SK-N-SH (cell line): ENCODE measurements at regions not wholly inside any gene's neighbourhood (a gene's known extent, or its start where the extent isn't known, plus 50 kb on each side); places are given as distances from the start of the nearest gene placed in this dataset.

Source experiments
- CTCF ChIA-PET: fragments of 300-600, 350-600 bp; formaldehyde crosslinking; extraction: SDS; loops from one replicate; lab custom pipeline; 2021; lab: Yijun Ruan, JAX
- POLR2A ChIA-PET: fragments of 350-600 bp; sonication (Branson Sonifier 250); formaldehyde crosslinking; extraction: SDS; loops from one replicate; lab custom pipeline; 2020; ENCODE audit warnings: antibody characterized with exemption, inconsistent platforms; lab: Yijun Ruan, JAX
- DNase-seq: peaks from one replicate; pipeline ENCODE4 v3.0.0; 2012
- H2AFZ ChIP-seq: fragments of 200-600 bp; sonication (generic); 2 replicates; pipeline ENCODE4 v1.8.1; 2016; ENCODE audit warnings: antibody characterized with exemption, mild to moderate bottlenecking, low read depth
- H3F3A ChIP-seq: fragments of 200-600 bp; sonication (generic); replicated peaks from 2 replicates; pipeline ENCODE3; 2016; ENCODE audit warnings: antibody characterized with exemption, mild to moderate bottlenecking; ENCODE audit not compliant: insufficient read depth
- H3K27ac ChIP-seq, 2 experiments: fragments of 200-500 bp in 1 of 2; fragments of 200-600 bp in 1 of 2; sonication (Bioruptor generic) in 1 of 2; sonication (generic), shearing (Covaris generic) in 1 of 2; 2 replicates each; pipeline versions ENCODE4 v1.5.1 to v1.6.1; 2014 to 2016; ENCODE audit warnings: low read depth in 2 of 2, inconsistent platforms in 1 of 2, low read length in 1 of 2, mild to moderate bottlenecking in 1 of 2, mixed read lengths in 1 of 2
- H3K27me3 ChIP-seq: fragments of 200-600 bp; sonication (generic), shearing (Covaris generic); 2 replicates; pipeline ENCODE4 v1.6.1; 2016; ENCODE audit warnings: mixed run types; ENCODE audit not compliant: insufficient read depth
- H3K36me3 ChIP-seq, 2 experiments: fragments of 200-500 bp in 1 of 2; fragments of 200-600 bp in 1 of 2; sonication (Bioruptor generic) in 1 of 2; sonication (generic) in 1 of 2; replicated peaks in 1 of 2; 2 replicates each; pipeline versions ENCODE3 to v1.5.1; 2014 to 2016; ENCODE audit warnings: low read length in 1 of 2, mild to moderate bottlenecking in 1 of 2; ENCODE audit not compliant: insufficient read depth in 2 of 2, control insufficient read depth in 1 of 2
- H3K4me1 ChIP-seq, 2 experiments: fragments of 200-500 bp in 1 of 2; fragments of 200-600 bp in 1 of 2; sonication (Bioruptor generic) in 1 of 2; sonication (generic), shearing (Covaris generic) in 1 of 2; 2 replicates each; pipeline versions ENCODE4 v1.5.1 to v1.6.1; 2014 to 2016; ENCODE audit warnings: low read depth in 1 of 2, low read length in 1 of 2, mixed run types in 1 of 2; ENCODE audit not compliant: insufficient read depth in 2 of 2, control insufficient read depth in 1 of 2
- H3K4me2 ChIP-seq: fragments of 200-600 bp; sonication (generic), shearing (Covaris generic); 2 replicates; pipeline ENCODE4 v1.6.1; 2017; ENCODE audit warnings: mixed run types
- H3K4me3 ChIP-seq, 2 experiments: fragments of 200-500 bp in 1 of 2; fragments of 200-600 bp in 1 of 2; sonication (Bioruptor generic) in 1 of 2; sonication (generic), shearing (Covaris generic) in 1 of 2; 2 replicates each; pipeline versions ENCODE4 v1.5.1 to v1.8.1; 2014 to 2016; ENCODE audit warnings: low read depth in 2 of 2, inconsistent platforms in 1 of 2, low read length in 1 of 2, mild to moderate bottlenecking in 1 of 2, mixed read lengths in 1 of 2, moderate library complexity in 1 of 2
- H3K79me2 ChIP-seq: fragments of 200-600 bp; sonication (generic); 2 replicates; pipeline ENCODE4 v1.8.1; 2017; ENCODE audit warnings: mild to moderate bottlenecking; ENCODE audit not compliant: insufficient read depth
- H3K9ac ChIP-seq: fragments of 200-600 bp; sonication (generic); 2 replicates; pipeline ENCODE4 v1.6.1; 2017; ENCODE audit warnings: mixed run types
- H3K9me2 ChIP-seq: fragments of 200-600 bp; sonication (generic); 2 replicates; pipeline ENCODE4 v1.6.1; 2017; ENCODE audit warnings: mixed run types
- H3K9me3 ChIP-seq: fragments of 200-600 bp; sonication (generic); 2 replicates; pipeline ENCODE4 v1.6.1; 2017; ENCODE audit warnings: mixed run types, mild to moderate bottlenecking, moderate library complexity
- H4K20me1 ChIP-seq: fragments of 200-600 bp; sonication (generic); 2 replicates; pipeline ENCODE4 v1.6.1; 2017; ENCODE audit warnings: mild to moderate bottlenecking, mixed run types; ENCODE audit not compliant: insufficient read depth
- CHD2 ChIP-seq: fragments of 150-350 bp; IDR thresholded peaks from 2 replicates; pipeline ENCODE4 v1.6.1; 2018; ENCODE audit warnings: low read length; ENCODE audit not compliant: partially characterized antibody
- ELF1 ChIP-seq: IDR thresholded peaks from 2 replicates; pipeline ENCODE4 v1.4.0; 2012
- FOXM1 ChIP-seq: IDR thresholded peaks from 2 replicates; pipeline ENCODE4 v1.4.0; 2012; ENCODE audit warnings: low read depth, mild to moderate bottlenecking
- GABPA ChIP-seq: IDR thresholded peaks from 2 replicates; pipeline ENCODE4 v1.4.0; 2012; ENCODE audit warnings: low read depth, mild to moderate bottlenecking
- GATA2 ChIP-seq: sonication (generic); formaldehyde crosslinking; IDR thresholded peaks from 2 replicates; pipeline ENCODE4 v1.5.0; 2020; ENCODE audit warnings: mild to moderate bottlenecking, missing genetic modification reagents
- JUND ChIP-seq: IDR thresholded peaks from 2 replicates; pipeline ENCODE4 v1.4.0; 2012
- NRF1 ChIP-seq: IDR thresholded peaks from 2 replicates; pipeline ENCODE4 v1.6.1; 2012; ENCODE audit warnings: low read depth, mild to moderate bottlenecking, low read length
- RAD21 ChIP-seq: IDR thresholded peaks from 2 replicates; pipeline ENCODE4 v1.6.1; 2012; ENCODE audit warnings: mild to moderate bottlenecking, low read length
- RFX5 ChIP-seq: IDR thresholded peaks from 2 replicates; pipeline ENCODE4 v1.6.1; 2012; ENCODE audit warnings: mild to moderate bottlenecking, improper control_type of control experiment, low read length
- RXRA ChIP-seq: IDR thresholded peaks from 2 replicates; pipeline ENCODE4 v1.4.0; 2012; ENCODE audit warnings: low read depth, mild to moderate bottlenecking, borderline replicate concordance
- SIN3A ChIP-seq: IDR thresholded peaks from 2 replicates; pipeline ENCODE4 v1.6.1; 2012; ENCODE audit warnings: low read depth, mild to moderate bottlenecking, low read length, moderate library complexity, borderline replicate concordance
- SMC3 ChIP-seq: IDR thresholded peaks from 2 replicates; pipeline ENCODE4 v1.6.1; 2012; ENCODE audit warnings: low read depth, low read length, improper control_type of control experiment
- TAF1 ChIP-seq: IDR thresholded peaks from 2 replicates; pipeline ENCODE4 v1.6.1; 2012; ENCODE audit warnings: low read depth, mild to moderate bottlenecking, low read length, moderate library complexity, borderline replicate concordance
- TCF12 ChIP-seq: IDR thresholded peaks from 2 replicates; pipeline ENCODE4 v1.4.0; 2012
- TEAD4 ChIP-seq: IDR thresholded peaks from 2 replicates; pipeline ENCODE4 v1.4.0; 2012; ENCODE audit warnings: mild to moderate bottlenecking, borderline replicate concordance; ENCODE audit not compliant: insufficient read depth
- WGBS: methylation state at CpG from one replicate; pipeline ENCODE4 v1.1.6; 2017; ENCODE audit warnings: low lambda C conversion rate; 5-methylcytosine and 5-hydroxymethylcytosine counted together
- TF ChIP-seq, protein P1 (sequence below): IDR thresholded peaks from 2 replicates; pipeline ENCODE4 v1.4.0; 2012; ENCODE audit warnings: low read depth, borderline replicate concordance
- TF ChIP-seq, protein P2 (sequence below): IDR thresholded peaks from 2 replicates; pipeline ENCODE4 v1.6.1; 2012; ENCODE audit warnings: mild to moderate bottlenecking, low read depth, low read length, moderate library complexity
- TF ChIP-seq, protein P3 (sequence below): IDR thresholded peaks from 2 replicates; pipeline ENCODE4 v1.4.0; 2012; ENCODE audit warnings: low read depth
- TF ChIP-seq, protein P4 (sequence below): fragments of 150-350 bp; IDR thresholded peaks from 2 replicates; pipeline ENCODE4 v1.6.1; 2017; ENCODE audit warnings: antibody characterized with exemption, low read length, low read depth, borderline replicate concordance
- TF ChIP-seq, protein P5 (sequence below): IDR thresholded peaks from 2 replicates; pipeline ENCODE4; 2012

DNA sequence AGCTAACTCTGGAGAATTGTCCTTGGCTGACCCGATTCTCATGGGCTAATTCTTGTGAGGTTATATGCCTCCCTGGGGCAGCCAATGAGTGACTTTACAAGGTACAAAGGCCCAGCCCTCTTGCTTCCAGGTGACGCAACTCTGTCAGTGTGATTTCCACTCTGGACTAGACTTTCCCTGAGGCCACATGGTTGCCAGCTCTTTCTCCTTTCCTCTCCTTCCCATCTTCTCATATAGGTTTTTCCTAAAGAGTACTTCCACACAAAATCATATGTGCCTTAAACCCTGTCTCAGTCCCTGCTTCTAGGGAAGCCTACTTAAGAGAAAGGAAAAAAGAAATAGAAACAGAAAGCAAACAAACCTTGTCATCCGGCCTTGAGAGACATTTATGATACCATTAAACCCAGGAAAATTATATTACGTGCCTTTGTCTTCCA, 226.2 kb upstream of the ZSWIM2 start:
- 72% methylated on average over 4 of the region's 4 CpGs for WGBS
- no peaks in the 10 kb centered on the region for H3K27me3 ChIP-seq
- H3K9ac ChIP-seq, result no peak overlapping the region
- H3K27ac ChIP-seq, result no peak overlapping the region
- H3K4me3 ChIP-seq, result no peak overlapping the region
- H3K79me2 ChIP-seq, result no peaks in the 10 kb centered on the region
- ChIA-PET CTCF (interaction anchor here (1.7 kb wide), 1 partner anchor 11 kb away, joined by 4 read pairs; no protein-coding TSS in a partner anchor), POLR2A (no interaction called here)
- H3F3A ChIP-seq, result no peaks in the 10 kb centered on the region
- TF ChIP-seq SIN3A (no peak), SMC3 (no peak), TAF1 (no peak), RFX5 (no peak), GATA2 (no peak), NRF1 (no peak), FOXM1 (no peak), JUND (no peak), RAD21 (no peak), TCF12 (no peak), TEAD4 (no peak), ELF1 (no peak), RXRA (no peak), CHD2 (no peak), GABPA (no peak)
- TF ChIP-seq, protein P1, sequence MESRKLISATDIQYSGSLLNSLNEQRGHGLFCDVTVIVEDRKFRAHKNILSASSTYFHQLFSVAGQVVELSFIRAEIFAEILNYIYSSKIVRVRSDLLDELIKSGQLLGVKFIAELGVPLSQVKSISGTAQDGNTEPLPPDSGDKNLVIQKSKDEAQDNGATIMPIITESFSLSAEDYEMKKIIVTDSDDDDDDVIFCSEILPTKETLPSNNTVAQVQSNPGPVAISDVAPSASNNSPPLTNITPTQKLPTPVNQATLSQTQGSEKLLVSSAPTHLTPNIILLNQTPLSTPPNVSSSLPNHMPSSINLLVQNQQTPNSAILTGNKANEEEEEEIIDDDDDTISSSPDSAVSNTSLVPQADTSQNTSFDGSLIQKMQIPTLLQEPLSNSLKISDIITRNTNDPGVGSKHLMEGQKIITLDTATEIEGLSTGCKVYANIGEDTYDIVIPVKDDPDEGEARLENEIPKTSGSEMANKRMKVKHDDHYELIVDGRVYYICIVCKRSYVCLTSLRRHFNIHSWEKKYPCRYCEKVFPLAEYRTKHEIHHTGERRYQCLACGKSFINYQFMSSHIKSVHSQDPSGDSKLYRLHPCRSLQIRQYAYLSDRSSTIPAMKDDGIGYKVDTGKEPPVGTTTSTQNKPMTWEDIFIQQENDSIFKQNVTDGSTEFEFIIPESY, result no peak
- TF ChIP-seq, protein P2, sequence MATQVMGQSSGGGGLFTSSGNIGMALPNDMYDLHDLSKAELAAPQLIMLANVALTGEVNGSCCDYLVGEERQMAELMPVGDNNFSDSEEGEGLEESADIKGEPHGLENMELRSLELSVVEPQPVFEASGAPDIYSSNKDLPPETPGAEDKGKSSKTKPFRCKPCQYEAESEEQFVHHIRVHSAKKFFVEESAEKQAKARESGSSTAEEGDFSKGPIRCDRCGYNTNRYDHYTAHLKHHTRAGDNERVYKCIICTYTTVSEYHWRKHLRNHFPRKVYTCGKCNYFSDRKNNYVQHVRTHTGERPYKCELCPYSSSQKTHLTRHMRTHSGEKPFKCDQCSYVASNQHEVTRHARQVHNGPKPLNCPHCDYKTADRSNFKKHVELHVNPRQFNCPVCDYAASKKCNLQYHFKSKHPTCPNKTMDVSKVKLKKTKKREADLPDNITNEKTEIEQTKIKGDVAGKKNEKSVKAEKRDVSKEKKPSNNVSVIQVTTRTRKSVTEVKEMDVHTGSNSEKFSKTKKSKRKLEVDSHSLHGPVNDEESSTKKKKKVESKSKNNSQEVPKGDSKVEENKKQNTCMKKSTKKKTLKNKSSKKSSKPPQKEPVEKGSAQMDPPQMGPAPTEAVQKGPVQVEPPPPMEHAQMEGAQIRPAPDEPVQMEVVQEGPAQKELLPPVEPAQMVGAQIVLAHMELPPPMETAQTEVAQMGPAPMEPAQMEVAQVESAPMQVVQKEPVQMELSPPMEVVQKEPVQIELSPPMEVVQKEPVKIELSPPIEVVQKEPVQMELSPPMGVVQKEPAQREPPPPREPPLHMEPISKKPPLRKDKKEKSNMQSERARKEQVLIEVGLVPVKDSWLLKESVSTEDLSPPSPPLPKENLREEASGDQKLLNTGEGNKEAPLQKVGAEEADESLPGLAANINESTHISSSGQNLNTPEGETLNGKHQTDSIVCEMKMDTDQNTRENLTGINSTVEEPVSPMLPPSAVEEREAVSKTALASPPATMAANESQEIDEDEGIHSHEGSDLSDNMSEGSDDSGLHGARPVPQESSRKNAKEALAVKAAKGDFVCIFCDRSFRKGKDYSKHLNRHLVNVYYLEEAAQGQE, result no peak
- TF ChIP-seq, protein P3, sequence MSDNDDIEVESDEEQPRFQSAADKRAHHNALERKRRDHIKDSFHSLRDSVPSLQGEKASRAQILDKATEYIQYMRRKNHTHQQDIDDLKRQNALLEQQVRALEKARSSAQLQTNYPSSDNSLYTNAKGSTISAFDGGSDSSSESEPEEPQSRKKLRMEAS, result no peak
- TF ChIP-seq, protein P4, sequence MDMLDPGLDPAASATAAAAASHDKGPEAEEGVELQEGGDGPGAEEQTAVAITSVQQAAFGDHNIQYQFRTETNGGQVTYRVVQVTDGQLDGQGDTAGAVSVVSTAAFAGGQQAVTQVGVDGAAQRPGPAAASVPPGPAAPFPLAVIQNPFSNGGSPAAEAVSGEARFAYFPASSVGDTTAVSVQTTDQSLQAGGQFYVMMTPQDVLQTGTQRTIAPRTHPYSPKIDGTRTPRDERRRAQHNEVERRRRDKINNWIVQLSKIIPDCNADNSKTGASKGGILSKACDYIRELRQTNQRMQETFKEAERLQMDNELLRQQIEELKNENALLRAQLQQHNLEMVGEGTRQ, result no peak
- TF ChIP-seq, protein P5, sequence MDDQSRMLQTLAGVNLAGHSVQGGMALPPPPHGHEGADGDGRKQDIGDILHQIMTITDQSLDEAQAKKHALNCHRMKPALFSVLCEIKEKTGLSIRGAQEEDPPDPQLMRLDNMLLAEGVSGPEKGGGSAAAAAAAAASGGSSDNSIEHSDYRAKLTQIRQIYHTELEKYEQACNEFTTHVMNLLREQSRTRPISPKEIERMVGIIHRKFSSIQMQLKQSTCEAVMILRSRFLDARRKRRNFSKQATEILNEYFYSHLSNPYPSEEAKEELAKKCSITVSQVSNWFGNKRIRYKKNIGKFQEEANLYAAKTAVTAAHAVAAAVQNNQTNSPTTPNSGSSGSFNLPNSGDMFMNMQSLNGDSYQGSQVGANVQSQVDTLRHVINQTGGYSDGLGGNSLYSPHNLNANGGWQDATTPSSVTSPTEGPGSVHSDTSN, result no peak
- DNase-seq, result no peak
- no peak overlapping the region for H2AFZ ChIP-seq
- no peaks in the 10 kb centered on the region for H3K9me2 ChIP-seq
- H3K9me3 ChIP-seq, result no peaks in the 10 kb centered on the region
- H3K4me1 ChIP-seq, result no peaks in the 10 kb centered on the region
- H4K20me1 ChIP-seq, result no peaks in the 10 kb centered on the region
- no peaks in the 10 kb centered on the region for H3K36me3 ChIP-seq
- H3K4me2 ChIP-seq, result no peak overlapping the region
